ENCODE measurements at regions not wholly inside any gene's neighbourhood (a gene's known extent, or its start where the extent isn't known, plus 50 kb on each side); places are given as distances from the start of the nearest gene placed in this dataset.

DNA sequence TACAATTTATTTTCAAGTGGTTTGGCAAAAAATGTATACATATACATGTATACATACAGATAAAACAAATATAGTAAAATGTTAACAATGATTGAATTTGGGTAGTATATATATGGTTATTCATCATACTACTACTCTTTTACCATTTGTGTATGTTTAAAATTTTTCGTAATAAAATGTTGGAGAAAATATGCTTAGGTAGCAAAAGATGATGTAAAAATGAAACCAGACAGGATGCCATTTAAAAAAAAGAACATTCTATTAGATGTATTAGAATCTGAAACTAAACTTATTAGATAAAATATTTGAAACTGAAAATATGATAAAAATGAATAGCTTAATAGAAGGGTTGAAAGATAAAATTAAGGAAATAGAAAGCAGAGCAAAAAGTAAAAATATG lies 144.9 kb upstream of the FER start:
- TF ChIP-seq CTCF (tag by site-specific recombination; IDR thresholded peaks at IDR 0.05) (no peak), ZNF596 (tag by site-specific recombination; IDR thresholded peaks at IDR 0.05) (no peak), PATZ1 (tag by site-specific recombination; IDR thresholded peaks at IDR 0.05) (no peak), REST (tag by site-specific recombination; IDR thresholded peaks at IDR 0.05) (no peak), ZNF558 (tag by site-specific recombination; IDR thresholded peaks at IDR 0.05) (no peak), TCF7L2 (IDR thresholded peaks at IDR 0.05; ENCODE audit: borderline replicate concordance, low read depth, low read length) (no peak), ZNF221 (tag by site-specific recombination; IDR thresholded peaks at IDR 0.05; ENCODE audit: borderline replicate concordance) (no peak), ZSCAN30 (tag by site-specific recombination; IDR thresholded peaks at IDR 0.05) (no peak), ZNF624 (tag by site-specific recombination; IDR thresholded peaks at IDR 0.05) (no peak), ZNF274 (IDR thresholded peaks at IDR 0.05; ENCODE audit: low read length) (no peak), ZNF274 (tag by site-specific recombination; IDR thresholded peaks at IDR 0.05; ENCODE audit: borderline replicate concordance) (no peak)
